Gastrocnemius medialis (tissue), 4 donors: ENCODE measurements at regions not wholly inside any gene's neighbourhood (a gene's known extent, or its start where the extent isn't known, plus 50 kb on each side); places are given as distances from the start of the nearest gene placed in this dataset.

Experiments
- ATAC-seq, 2 donors: fragments of 150-250 bp; one replicate each; pipeline ENCODE4 v1.9.1; 2016
- DNase-seq, 2 donors: peaks; one replicate each; pipeline ENCODE4 v3.0.0-alpha.2; 2019
- H3K27ac ChIP-seq, 4 donors: fragments of 200-600 bp; sonication (generic); 1 replicate in 1 of 4; 2 replicates in 3 of 4; pipeline ENCODE4 v1.5.1; 2016 to 2018; ENCODE audit warnings: mild to moderate bottlenecking in 2 of 4, moderate library complexity in 1 of 4
- H3K27me3 ChIP-seq, 3 donors: fragments of 200-600 bp; sonication (generic) in 2 of 3; 1 replicate in 1 of 3; 2 replicates in 2 of 3; pipeline versions ENCODE4 v1.5.1 to v1.6.0; 2016 to 2019; ENCODE audit warnings: mild to moderate bottlenecking in 1 of 3, moderate library complexity in 1 of 3
- H3K36me3 ChIP-seq, 2 donors: fragments of 200-600 bp; sonication (generic) in 1 of 2; one replicate each; pipeline ENCODE4 v1.5.1; 2017 to 2018
- H3K4me1 ChIP-seq, 2 donors: fragments of 200-600 bp; sonication (generic) in 1 of 2; one replicate each; pipeline ENCODE4 v1.5.1; 2016 to 2017; ENCODE audit warnings: mild to moderate bottlenecking in 2 of 2
- H3K4me3 ChIP-seq, 4 donors: fragments of 200-600 bp; sonication (generic) in 3 of 4; 1 replicate in 1 of 4; 2 replicates in 3 of 4; pipeline ENCODE4 v1.5.1; 2016 to 2019; ENCODE audit warnings: mild to moderate bottlenecking in 2 of 4
- H3K9me3 ChIP-seq, 3 donors: fragments of 200-600 bp; sonication (generic) in 2 of 3; 1 replicate in 1 of 3; 2 replicates in 2 of 3; pipeline ENCODE4 v1.5.1; 2016 to 2019
- POLR2A ChIP-seq, 2 donors: fragments of 450-650 bp; IDR thresholded peaks; one replicate each; pipeline ENCODE4 v1.6.1; 2017; ENCODE audit warnings: antibody characterized with exemption in 2 of 2, mild to moderate bottlenecking in 2 of 2, moderate library complexity in 2 of 2
- in situ Hi-C, 4 donors: fragments of 200-750 bp; cut with MboI; loops; one replicate each; pipeline versions ENCODE4 v1.15.0 to v1.8.0; 2017; ENCODE audit warnings: low sequenced_read_pairs in 4 of 4
- intact Hi-C: fragments of 100-400 bp; cut with DNase I; formaldehyde crosslinking; loops from one replicate; pipeline ENCODE4 v1.15.1; 2023; ENCODE audit warnings: low total_unique reads
- TF ChIP-seq, protein P1 (sequence below), 5 experiments: fragments of 450-650 bp in 3 of 5; fragments of 200-600 bp in 2 of 5; sonication (generic) in 2 of 5; IDR thresholded peaks in 4 of 5; conservative IDR thresholded peaks in 1 of 5; 1 replicate in 4 of 5; 2 replicates in 1 of 5; pipeline ENCODE4 v1.5.1; 2016 to 2019; ENCODE audit warnings: antibody characterized with exemption in 5 of 5, mild to moderate bottlenecking in 3 of 5, moderate library complexity in 3 of 5

- no peak overlapping the region for H3K27ac ChIP-seq
- TF ChIP-seq, protein P1, sequence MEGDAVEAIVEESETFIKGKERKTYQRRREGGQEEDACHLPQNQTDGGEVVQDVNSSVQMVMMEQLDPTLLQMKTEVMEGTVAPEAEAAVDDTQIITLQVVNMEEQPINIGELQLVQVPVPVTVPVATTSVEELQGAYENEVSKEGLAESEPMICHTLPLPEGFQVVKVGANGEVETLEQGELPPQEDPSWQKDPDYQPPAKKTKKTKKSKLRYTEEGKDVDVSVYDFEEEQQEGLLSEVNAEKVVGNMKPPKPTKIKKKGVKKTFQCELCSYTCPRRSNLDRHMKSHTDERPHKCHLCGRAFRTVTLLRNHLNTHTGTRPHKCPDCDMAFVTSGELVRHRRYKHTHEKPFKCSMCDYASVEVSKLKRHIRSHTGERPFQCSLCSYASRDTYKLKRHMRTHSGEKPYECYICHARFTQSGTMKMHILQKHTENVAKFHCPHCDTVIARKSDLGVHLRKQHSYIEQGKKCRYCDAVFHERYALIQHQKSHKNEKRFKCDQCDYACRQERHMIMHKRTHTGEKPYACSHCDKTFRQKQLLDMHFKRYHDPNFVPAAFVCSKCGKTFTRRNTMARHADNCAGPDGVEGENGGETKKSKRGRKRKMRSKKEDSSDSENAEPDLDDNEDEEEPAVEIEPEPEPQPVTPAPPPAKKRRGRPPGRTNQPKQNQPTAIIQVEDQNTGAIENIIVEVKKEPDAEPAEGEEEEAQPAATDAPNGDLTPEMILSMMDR (IDR thresholded peaks at IDR 0.05 in 4 of 5, conservative IDR thresholded peaks at IDR 0.05 in 1 of 5): no peak
- TF ChIP-seq POLR2A (IDR thresholded peaks at IDR 0.05): no peak
- DNase-seq (no peak), ATAC-seq (no peak)
- no peaks in the 10 kb centered on the region for H3K27me3 ChIP-seq
- H3K4me1 ChIP-seq: no peaks in the 10 kb centered on the region
- no peak overlapping the region for H3K4me3 ChIP-seq
- in situ Hi-C loops: no loop called here
- H3K9me3 ChIP-seq: no peaks in the 10 kb centered on the region
- H3K36me3 ChIP-seq: no peaks in the 10 kb centered on the region
- intact Hi-C loops: no loop called here
These were observed 1221.7 kb upstream of the ZEB2 start for GRCh38 chr2:145741636-145742035.

DNA sequence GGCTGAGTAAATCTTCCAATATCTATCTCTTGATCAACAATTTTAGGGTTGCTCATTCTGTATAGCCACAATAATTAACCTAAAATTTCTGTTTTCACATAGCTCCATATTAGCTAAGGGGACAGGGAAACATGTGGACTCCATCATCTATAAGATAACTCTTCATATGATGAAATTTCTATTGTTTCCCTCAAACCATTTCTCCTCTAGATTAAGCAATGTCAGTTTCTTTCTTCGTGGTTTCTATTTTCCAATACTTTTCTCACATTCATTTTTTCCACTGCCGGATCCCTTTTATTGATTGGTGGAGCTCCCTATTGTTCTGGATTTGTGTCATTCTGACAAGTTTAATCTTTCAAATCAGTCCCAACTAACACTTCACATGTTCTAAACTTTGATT, 1221.3 kb upstream of the ZEB2 start:
- intact Hi-C loops (no loop called here), in situ Hi-C loops (no loop called here)
- ATAC-seq (no peak), DNase-seq (no peak)
- H3K4me3 ChIP-seq: no peak overlapping the region
- H3K27ac ChIP-seq: no peak overlapping the region
- no peaks in the 10 kb centered on the region for H3K27me3 ChIP-seq
- no peaks in the 10 kb centered on the region for H3K9me3 ChIP-seq
- H3K4me1 ChIP-seq: no peaks in the 10 kb centered on the region
- no peak for TF ChIP-seq POLR2A (IDR thresholded peaks at IDR 0.05)
- TF ChIP-seq, protein P1 (IDR thresholded peaks at IDR 0.05 in 4 of 5, conservative IDR thresholded peaks at IDR 0.05 in 1 of 5): no peak
- H3K36me3 ChIP-seq: no peaks in the 10 kb centered on the region

DNA sequence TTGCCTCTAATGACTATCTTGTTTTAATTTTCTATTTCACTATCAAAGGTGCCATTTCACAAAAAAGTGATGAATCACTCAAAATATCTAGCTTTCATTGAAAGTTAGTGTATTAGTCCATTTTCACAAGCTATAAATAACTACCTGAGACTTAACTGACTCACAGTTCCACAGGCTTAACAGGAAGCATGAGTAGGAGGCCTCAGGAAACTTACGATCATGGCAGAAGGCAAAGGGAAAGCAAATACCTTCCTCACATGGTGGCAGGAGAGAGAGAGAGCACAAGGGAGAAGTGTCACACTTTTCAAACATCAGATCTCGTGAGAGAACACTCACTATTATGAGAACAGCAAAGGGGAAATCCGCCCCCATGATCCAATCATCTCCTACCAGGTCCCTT, 1220.4 kb upstream of the ZEB2 start:
- Histone ChIP-seq H3K36me3 (no peaks in the 10 kb centered on the region), H3K4me1 (no peaks in the 10 kb centered on the region), H3K27me3 (no peaks in the 10 kb centered on the region), H3K4me3 (no peak overlapping the region), H3K27ac (no peak overlapping the region), H3K9me3 (no peaks in the 10 kb centered on the region)
- ATAC-seq: no peak
- in situ Hi-C loops: no loop called here
- intact Hi-C loops: no loop called here
- no peak for TF ChIP-seq POLR2A (IDR thresholded peaks at IDR 0.05)
- TF ChIP-seq, protein P1 (IDR thresholded peaks at IDR 0.05 in 4 of 5, conservative IDR thresholded peaks at IDR 0.05 in 1 of 5): no peak
- no peak for DNase-seq

DNA sequence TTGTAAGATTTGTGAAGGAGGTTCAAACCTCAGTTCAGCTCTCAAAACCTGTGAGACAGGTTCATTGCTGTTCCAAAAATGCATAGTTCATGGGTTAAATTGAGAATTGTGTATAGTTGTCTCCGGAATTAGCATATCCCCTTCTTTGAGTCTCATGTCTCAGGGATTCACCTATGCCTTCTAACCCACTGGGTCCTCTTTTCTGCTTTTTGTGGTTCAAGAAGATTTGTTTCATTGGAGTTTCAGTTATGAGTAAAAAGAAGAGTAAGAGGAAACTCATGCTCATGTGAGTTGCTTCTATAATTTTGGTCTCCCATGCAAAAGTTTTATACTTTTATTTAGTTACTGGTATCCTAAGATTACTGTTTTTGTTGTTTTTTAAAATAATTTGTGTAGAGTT, 1219.8 kb upstream of the ZEB2 start:
- H3K27ac ChIP-seq: no peak overlapping the region
- TF ChIP-seq, protein P1 (IDR thresholded peaks at IDR 0.05 in 4 of 5, conservative IDR thresholded peaks at IDR 0.05 in 1 of 5): no peak
- no peak for TF ChIP-seq POLR2A (IDR thresholded peaks at IDR 0.05)
- in situ Hi-C loops: no loop called here
- H3K36me3 ChIP-seq: no peaks in the 10 kb centered on the region
- intact Hi-C loops: no loop called here
- H3K4me3 ChIP-seq: no peak overlapping the region
- ATAC-seq: no peak
- DNase-seq: no peak
- no peaks in the 10 kb centered on the region for H3K9me3 ChIP-seq
- no peaks in the 10 kb centered on the region for H3K27me3 ChIP-seq
- H3K4me1 ChIP-seq: no peaks in the 10 kb centered on the region

GRCh38 chr2:145736871-145737270, 1217.0 kb upstream of the ZEB2 start:
- no peak for TF ChIP-seq POLR2A (IDR thresholded peaks at IDR 0.05)
- TF ChIP-seq, protein P1 (IDR thresholded peaks at IDR 0.05 in 4 of 5, conservative IDR thresholded peaks at IDR 0.05 in 1 of 5): no peak
- no peak for DNase-seq
- Histone ChIP-seq H3K27ac (no peak overlapping the region), H3K9me3 (no peaks in the 10 kb centered on the region), H3K4me1 (no peaks in the 10 kb centered on the region), H3K4me3 (no peak overlapping the region), H3K27me3 (no peaks in the 10 kb centered on the region), H3K36me3 (no peaks in the 10 kb centered on the region)
- no peak for ATAC-seq
- in situ Hi-C loops (no loop called here), intact Hi-C loops (no loop called here)
